Lower leg skin (tissue), 3 donors: ENCODE measurements at regions not wholly inside any gene's neighbourhood (a gene's known extent, or its start where the extent isn't known, plus 50 kb on each side); places are given as distances from the start of the nearest gene placed in this dataset.

Experiments
- POLR2A ChIP-seq, 2 donors: fragments of 450-650 bp; IDR thresholded peaks; one replicate each; pipeline ENCODE4 v1.6.1; 2016 to 2017; ENCODE audit warnings: antibody characterized with exemption in 2 of 2, mild to moderate bottlenecking in 1 of 2, moderate library complexity in 1 of 2
- TF ChIP-seq, protein P1 (sequence below), 3 donors: fragments of 450-650 bp; IDR thresholded peaks; one replicate each; pipeline ENCODE4 v1.5.1; 2016; ENCODE audit warnings: antibody characterized with exemption in 3 of 3, mild to moderate bottlenecking in 3 of 3, moderate library complexity in 2 of 3

DNA sequence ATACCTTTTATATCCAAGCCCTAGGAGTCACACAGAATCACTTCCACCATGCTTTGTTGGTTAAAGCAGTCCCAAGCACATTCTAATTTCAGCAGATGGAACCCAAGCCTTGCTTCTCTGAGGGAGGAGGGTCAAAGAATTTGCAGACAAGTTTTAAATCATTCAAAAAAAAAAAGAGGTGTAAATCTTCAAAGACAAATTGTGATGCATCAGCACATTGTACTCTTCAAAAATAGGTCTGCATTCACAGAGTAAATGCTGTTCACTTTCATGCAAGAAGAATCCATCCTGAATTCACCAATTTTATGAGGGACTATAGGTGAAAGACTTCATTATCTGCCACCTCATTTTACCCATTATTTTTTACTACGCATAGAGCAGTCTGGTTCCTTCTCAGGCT lies 321.8 kb upstream of the PRDM1 start:
- no peak for TF ChIP-seq POLR2A (IDR thresholded peaks at IDR 0.05)
- TF ChIP-seq, protein P1, sequence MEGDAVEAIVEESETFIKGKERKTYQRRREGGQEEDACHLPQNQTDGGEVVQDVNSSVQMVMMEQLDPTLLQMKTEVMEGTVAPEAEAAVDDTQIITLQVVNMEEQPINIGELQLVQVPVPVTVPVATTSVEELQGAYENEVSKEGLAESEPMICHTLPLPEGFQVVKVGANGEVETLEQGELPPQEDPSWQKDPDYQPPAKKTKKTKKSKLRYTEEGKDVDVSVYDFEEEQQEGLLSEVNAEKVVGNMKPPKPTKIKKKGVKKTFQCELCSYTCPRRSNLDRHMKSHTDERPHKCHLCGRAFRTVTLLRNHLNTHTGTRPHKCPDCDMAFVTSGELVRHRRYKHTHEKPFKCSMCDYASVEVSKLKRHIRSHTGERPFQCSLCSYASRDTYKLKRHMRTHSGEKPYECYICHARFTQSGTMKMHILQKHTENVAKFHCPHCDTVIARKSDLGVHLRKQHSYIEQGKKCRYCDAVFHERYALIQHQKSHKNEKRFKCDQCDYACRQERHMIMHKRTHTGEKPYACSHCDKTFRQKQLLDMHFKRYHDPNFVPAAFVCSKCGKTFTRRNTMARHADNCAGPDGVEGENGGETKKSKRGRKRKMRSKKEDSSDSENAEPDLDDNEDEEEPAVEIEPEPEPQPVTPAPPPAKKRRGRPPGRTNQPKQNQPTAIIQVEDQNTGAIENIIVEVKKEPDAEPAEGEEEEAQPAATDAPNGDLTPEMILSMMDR (IDR thresholded peaks at IDR 0.05): no peak
